Hepatocyte (in vitro differentiated cells): ENCODE measurements at regions not wholly inside any gene's neighbourhood (a gene's known extent, or its start where the extent isn't known, plus 50 kb on each side); places are given as distances from the start of the nearest gene placed in this dataset.

ENCODE experiments used
- CTCF ChIP-seq: fragments of 200-600 bp; sonication (generic); IDR thresholded peaks from 2 replicates; pipeline ENCODE4 v1.5.1; 2016; ENCODE audit warnings: antibody characterized with exemption, mild to moderate bottlenecking; ENCODE audit not compliant: poor library complexity
- EZH2 ChIP-seq: fragments of 200-600 bp; sonication (generic); IDR thresholded peaks from 2 replicates; pipeline ENCODE4 v1.6.1; 2016; ENCODE audit warnings: antibody characterized with exemption, mild to moderate bottlenecking, borderline replicate concordance

- no peak for TF ChIP-seq CTCF
- TF ChIP-seq EZH2, result no peak
Measured at GRCh38 chr5:54761213-54761701, 224.1 kb downstream of the ESM1 start.
